H1 (cell line): ENCODE measurements at regions not wholly inside any gene's neighbourhood (a gene's known extent, or its start where the extent isn't known, plus 50 kb on each side); places are given as distances from the start of the nearest gene placed in this dataset.

Experiments used
- CTCF ChIA-PET: fragments of 300-600 bp; sonication (Branson Sonifier 250); formaldehyde crosslinking; loops from one replicate; lab custom pipeline; 2021; ENCODE audit not compliant: partially characterized antibody; lab: Charles Lee
- POLR2A ChIA-PET: fragments of 300-600 bp; sonication (Branson Sonifier 250); formaldehyde crosslinking; loops from one replicate; lab custom pipeline; 2021; ENCODE audit warnings: inconsistent platforms; ENCODE audit not compliant: partially characterized antibody; lab: Charles Lee
- DNase-seq, 2 experiments: peaks; one replicate each; pipeline versions ENCODE4 v3.0.0 to v3.0.0-alpha.2; 2010 to 2022; ENCODE audit warnings: low spot score in 2 of 2, low read depth in 1 of 2, mixed read lengths in 1 of 2
- FAIRE-seq: peaks from 2 replicates; lab custom pipeline; 2011; peaks lifted over from hg19 to GRCh38; lab: Jason Lieb, UNC
- H2AFZ ChIP-seq: 2 replicates; pipeline ENCODE4 v1.8.1; 2012; ENCODE audit warnings: low read length, inconsistent platforms
- H2AK5ac ChIP-seq: 2 replicates; pipeline ENCODE4 v1.6.1; 2013; ENCODE audit warnings: low read depth, low read length
- H2BK120ac ChIP-seq: replicated peaks from 2 replicates; pipeline ENCODE3; 2013; ENCODE audit warnings: low read depth, low read length, inconsistent platforms
- H2BK12ac ChIP-seq: 2 replicates; pipeline ENCODE4 v1.6.1; 2013; ENCODE audit warnings: low read depth, low read length
- H2BK15ac ChIP-seq: 2 replicates; pipeline ENCODE4 v1.6.1; 2013; ENCODE audit warnings: low read length
- H2BK20ac ChIP-seq: 2 replicates; pipeline ENCODE4 v1.6.1; 2013; ENCODE audit warnings: low read length
- H2BK5ac ChIP-seq: 2 replicates; pipeline ENCODE4 v1.6.1; 2013; ENCODE audit warnings: low read depth, low read length
- H3K14ac ChIP-seq: 2 replicates; pipeline ENCODE4 v1.6.1; 2013; ENCODE audit warnings: inconsistent platforms; ENCODE audit not compliant: insufficient read length
- H3K18ac ChIP-seq: 2 replicates; pipeline ENCODE4 v1.6.1; 2013; ENCODE audit warnings: low read length; ENCODE audit errors: extremely low read depth
- H3K23ac ChIP-seq: 2 replicates; pipeline ENCODE4 v1.6.1; 2013; ENCODE audit warnings: inconsistent platforms; ENCODE audit not compliant: insufficient read length
- H3K23me2 ChIP-seq: 2 replicates; pipeline ENCODE4 v1.6.1; 2013; ENCODE audit warnings: low read depth, low read length
- H3K27ac ChIP-seq: 2 replicates; pipeline ENCODE4 v1.6.1; 2011; ENCODE audit warnings: low read depth, low read length, inconsistent platforms
- H3K27me3 ChIP-seq, 4 experiments: replicated peaks in 1 of 4; 1 replicate in 1 of 4; 2 replicates in 3 of 4; pipeline versions ENCODE4 v1.6.1 to v1.8.1; 2011 to 2013; ENCODE audit warnings: low read length in 3 of 4, mild to moderate bottlenecking in 3 of 4, inconsistent platforms in 2 of 4, mixed read lengths in 2 of 4, moderate library complexity in 1 of 4; ENCODE audit not compliant: control insufficient read depth in 3 of 4, insufficient read depth in 3 of 4; ENCODE audit errors: extremely low read depth in 1 of 4
- H3K36me3 ChIP-seq, 4 experiments: 2 replicates each; pipeline versions ENCODE4 v1.6.1 to v1.8.1; 2011 to 2013; ENCODE audit warnings: mild to moderate bottlenecking in 4 of 4, low read length in 3 of 4, moderate library complexity in 2 of 4, control low read depth in 1 of 4, inconsistent platforms in 1 of 4; ENCODE audit not compliant: insufficient read depth in 4 of 4, control insufficient read depth in 2 of 4
- H3K4ac ChIP-seq: replicated peaks from 2 replicates; pipeline ENCODE3; 2013; ENCODE audit warnings: low read length, low read depth, mixed read lengths, inconsistent platforms; ENCODE audit not compliant: insufficient read length
- H3K4me1 ChIP-seq, 4 experiments: replicated peaks in 1 of 4; 1 replicate in 1 of 4; 2 replicates in 3 of 4; pipeline versions ENCODE4 v1.6.1 to v1.8.1; 2011 to 2013; ENCODE audit warnings: low read length in 3 of 4, inconsistent platforms in 2 of 4, mixed read lengths in 1 of 4; ENCODE audit not compliant: insufficient read depth in 4 of 4, control insufficient read depth in 3 of 4
- H3K4me2 ChIP-seq, 2 experiments: 2 replicates each; pipeline versions ENCODE4 v1.6.1 to v1.8.1; 2011 to 2013; ENCODE audit warnings: low read depth in 2 of 2, low read length in 2 of 2, control low read depth in 1 of 2, inconsistent platforms in 1 of 2, mild to moderate bottlenecking in 1 of 2; ENCODE audit not compliant: insufficient read depth in 1 of 2
- H3K4me3 ChIP-seq, 4 experiments: fragments of 200-600, 300-600 bp in 1 of 4; sonication (generic), shearing (Covaris generic), sonication (Bioruptor Twin) in 1 of 4; 2 replicates each; pipeline versions ENCODE4 v1.5.1 to v1.8.1; 2011 to 2016; ENCODE audit warnings: low read length in 4 of 4, low read depth in 3 of 4, control low read depth in 2 of 4, inconsistent platforms in 2 of 4, mild to moderate bottlenecking in 2 of 4, mixed read lengths in 1 of 4, moderate library complexity in 1 of 4; ENCODE audit not compliant: insufficient read depth in 2 of 4; ENCODE audit errors: extremely low read depth in 1 of 4
- H3K56ac ChIP-seq: replicated peaks from 2 replicates; pipeline ENCODE3; 2013; ENCODE audit warnings: low read depth, mild to moderate bottlenecking, mixed read lengths, low read length, inconsistent platforms; ENCODE audit not compliant: insufficient read length
- H3K79me1 ChIP-seq: 2 replicates; pipeline ENCODE4 v1.6.1; 2013; ENCODE audit warnings: low read depth, low read length, control low read depth
- H3K79me2 ChIP-seq, 2 experiments: 2 replicates each; pipeline versions ENCODE4 v1.6.1 to v1.8.1; 2012 to 2013; ENCODE audit warnings: low read length in 2 of 2, mild to moderate bottlenecking in 2 of 2, inconsistent platforms in 1 of 2; ENCODE audit not compliant: insufficient read depth in 2 of 2, control insufficient read depth in 1 of 2
- H3K9ac ChIP-seq, 4 experiments: replicated peaks in 1 of 4; 1 replicate in 1 of 4; 2 replicates in 3 of 4; pipeline versions ENCODE4 v1.6.1 to v1.8.1; 2011 to 2013; ENCODE audit warnings: low read depth in 3 of 4, low read length in 3 of 4, control low read depth in 2 of 4, mild to moderate bottlenecking in 2 of 4, moderate library complexity in 2 of 4, inconsistent platforms in 1 of 4; ENCODE audit errors: extremely low read depth in 1 of 4
- H3K9me3 ChIP-seq, 2 experiments: 2 replicates each; pipeline versions ENCODE4 v1.6.1 to v1.8.1; 2012 to 2013; ENCODE audit warnings: mild to moderate bottlenecking in 2 of 2, moderate library complexity in 2 of 2, control low read depth in 1 of 2, inconsistent platforms in 1 of 2, low read depth in 1 of 2, low read length in 1 of 2, mixed read lengths in 1 of 2; ENCODE audit not compliant: insufficient read depth in 2 of 2
- H4K20me1 ChIP-seq, 2 experiments: replicated peaks in 1 of 2; 2 replicates each; pipeline versions ENCODE3 to v1.8.1; 2011 to 2013; ENCODE audit warnings: inconsistent platforms in 2 of 2, low read length in 2 of 2, mild to moderate bottlenecking in 1 of 2; ENCODE audit not compliant: insufficient read depth in 2 of 2, control insufficient read depth in 1 of 2
- H4K5ac ChIP-seq: 2 replicates; pipeline ENCODE4 v1.6.1; 2013; ENCODE audit warnings: low read length, low read depth, mixed read lengths, inconsistent platforms; ENCODE audit not compliant: insufficient read length
- H4K8ac ChIP-seq: 2 replicates; pipeline ENCODE4 v1.8.0; 2013; ENCODE audit warnings: mild to moderate bottlenecking, moderate library complexity, low read length, inconsistent platforms; ENCODE audit not compliant: insufficient read depth; ENCODE audit errors: extremely low read depth
- H4K91ac ChIP-seq: replicated peaks from 2 replicates; pipeline ENCODE3; 2013; ENCODE audit warnings: low read length, mixed read lengths, inconsistent platforms; ENCODE audit not compliant: insufficient read length
- BACH1 ChIP-seq: IDR thresholded peaks from 2 replicates; pipeline ENCODE4 v1.6.1; 2012; ENCODE audit warnings: low read length, improper control_type of control experiment
- CBX5 ChIP-seq: fragments of 300-800, 300-1000 bp; sonication (generic); IDR thresholded peaks from 2 replicates; pipeline ENCODE4 v1.7.1; 2016; ENCODE audit warnings: antibody characterized with exemption, low read length, low read depth
- CBX8 ChIP-seq: fragments of 300-800, 300-1000 bp; sonication (generic); IDR thresholded peaks from 2 replicates; pipeline ENCODE4 v1.7.1; 2016; ENCODE audit warnings: low read depth, low read length, borderline replicate concordance
- CHD2 ChIP-seq: IDR thresholded peaks from 2 replicates; pipeline ENCODE4 v1.6.1; 2012; ENCODE audit warnings: low read length, improper control_type of control experiment
- EZH2 ChIP-seq: fragments of 200-600 bp; sonication (generic); IDR thresholded peaks from 2 replicates; pipeline ENCODE4 v1.7.1; 2012; ENCODE audit warnings: low read depth, mild to moderate bottlenecking, moderate library complexity, low read length, inconsistent platforms; ENCODE audit not compliant: severe bottlenecking
- GABPA ChIP-seq: IDR thresholded peaks from 2 replicates; pipeline ENCODE4 v1.6.1; 2011; ENCODE audit warnings: mild to moderate bottlenecking, low read length, moderate library complexity, borderline replicate concordance; ENCODE audit not compliant: insufficient read depth
- HDAC6 ChIP-seq: IDR thresholded peaks from one replicate; pipeline ENCODE4 v1.7.1; 2012; ENCODE audit warnings: low read depth, mild to moderate bottlenecking, inconsistent platforms, low read length, moderate library complexity
- KDM1A ChIP-seq: fragments of 200-600, 300-600 bp; sonication (generic); IDR thresholded peaks from 2 replicates; pipeline ENCODE4 v1.7.1; 2016; ENCODE audit warnings: mild to moderate bottlenecking, low read length, borderline replicate concordance
- RBBP5 ChIP-seq: IDR thresholded peaks from 2 replicates; pipeline ENCODE4 v1.7.1; 2012; ENCODE audit warnings: low read depth, mild to moderate bottlenecking, inconsistent platforms, low read length, moderate library complexity, borderline replicate concordance
- RFX5 ChIP-seq: IDR thresholded peaks from 2 replicates; pipeline ENCODE4 v1.6.1; 2011; ENCODE audit warnings: low read depth, low read length, improper control_type of control experiment, borderline replicate concordance
- SIN3A ChIP-seq, 2 experiments: IDR thresholded peaks in 1 of 2; conservative IDR thresholded peaks in 1 of 2; 2 replicates each; pipeline ENCODE4 v1.6.1; 2011 to 2012; ENCODE audit warnings: low read length in 2 of 2, improper control_type of control experiment in 1 of 2, low read depth in 1 of 2, mild to moderate bottlenecking in 1 of 2
- SIRT6 ChIP-seq: IDR thresholded peaks from one replicate; pipeline ENCODE4 v1.7.1; 2012; ENCODE audit warnings: low read length, inconsistent platforms
- SP1 ChIP-seq: IDR thresholded peaks from 2 replicates; pipeline ENCODE4 v1.6.1; 2011; ENCODE audit warnings: low read depth, low read length
- SRF ChIP-seq: IDR thresholded peaks from 2 replicates; pipeline ENCODE4 v1.6.1; 2011; ENCODE audit warnings: mild to moderate bottlenecking, low read depth, low read length, moderate library complexity
- TAF1 ChIP-seq: IDR thresholded peaks from 2 replicates; pipeline ENCODE4 v1.6.1; 2011; ENCODE audit warnings: mild to moderate bottlenecking, low read depth, low read length
- TCF12 ChIP-seq: IDR thresholded peaks from 2 replicates; pipeline ENCODE4 v1.6.1; 2011; ENCODE audit warnings: low read depth, mild to moderate bottlenecking, low read length
- TEAD4 ChIP-seq: IDR thresholded peaks from 2 replicates; pipeline ENCODE4 v1.6.1; 2012; ENCODE audit warnings: low read depth, low read length, inconsistent platforms, mixed read lengths

GRCh38 chr11:28913883-28914282 is 805.7 kb downstream of the METTL15 start:
- H3K18ac ChIP-seq, result no peak overlapping the region
- no peaks in the 10 kb centered on the region for H4K20me1 ChIP-seq
- ChIA-PET POLR2A (interaction anchor here (1.4 kb wide), 1 partner anchor 8 kb away, joined by 3 read pairs; no protein-coding TSS in a partner anchor), CTCF (interaction anchor here (0.5 kb wide), 1 partner anchor 247 kb away, joined by 3 read pairs; no protein-coding TSS in a partner anchor)
- H3K23me2 ChIP-seq, result no peaks in the 10 kb centered on the region
- no peak overlapping the region for H3K4me2 ChIP-seq
- H3K56ac ChIP-seq, result no peak overlapping the region
- H3K9ac ChIP-seq, result no peak overlapping the region
- H2BK15ac ChIP-seq, result no peak overlapping the region
- no peaks in the 10 kb centered on the region for H3K79me1 ChIP-seq
- no peak overlapping the region for H3K23ac ChIP-seq
- H2AFZ ChIP-seq, result no peak overlapping the region
- no peak overlapping the region for H3K4me3 ChIP-seq
- no peak overlapping the region for H2BK12ac ChIP-seq
- H2BK5ac ChIP-seq, result no peak overlapping the region
- H3K4ac ChIP-seq, result no peak overlapping the region
- H4K5ac ChIP-seq, result no peak overlapping the region
- H3K4me1 ChIP-seq, result no peaks in the 10 kb centered on the region; a peak in 1 of 7 replicates
- H4K91ac ChIP-seq, result no peak overlapping the region
- no peak for FAIRE-seq
- no peaks in the 10 kb centered on the region for H3K79me2 ChIP-seq
- H3K36me3 ChIP-seq, result no peaks in the 10 kb centered on the region
- no peak overlapping the region for H2BK20ac ChIP-seq
- no peak overlapping the region for H2BK120ac ChIP-seq
- H3K9me3 ChIP-seq, result no peaks in the 10 kb centered on the region
- TF ChIP-seq SP1, result no peak
- TF ChIP-seq RFX5, result no peak
- TF ChIP-seq CBX8, result no peak
- TF ChIP-seq TEAD4, result no peak
- TF ChIP-seq SIN3A (conservative IDR thresholded peaks at IDR 0.05 in 1 of 2, IDR thresholded peaks at IDR 0.05 in 1 of 2; ENCODE audit: low read depth in 1 of 2, low read length in 2 of 2), result no peak
- TF ChIP-seq BACH1, result no peak
- TF ChIP-seq EZH2, result no peak
- no peak for TF ChIP-seq KDM1A
- no peak for TF ChIP-seq GABPA
- no peak for TF ChIP-seq HDAC6
- no peak for TF ChIP-seq SRF
- TF ChIP-seq SIRT6, result no peak
- TF ChIP-seq TAF1, result no peak
- TF ChIP-seq CHD2, result no peak
- no peak for TF ChIP-seq TCF12
- TF ChIP-seq RBBP5, result no peak
- TF ChIP-seq CBX5, result no peak
- H3K27me3 ChIP-seq, result no peaks in the 10 kb centered on the region
- DNase-seq, result no peak
- H3K14ac ChIP-seq, result no peak overlapping the region
- H4K8ac ChIP-seq, result no peak overlapping the region
- H3K27ac ChIP-seq, result no peak overlapping the region
- H2AK5ac ChIP-seq, result no peak overlapping the region
